ENCODE measurements at regions not wholly inside any gene's neighbourhood (a gene's known extent, or its start where the extent isn't known, plus 50 kb on each side); places are given as distances from the start of the nearest gene placed in this dataset.
"Not testable (repeated sequence)": the region's sequence is repeated elsewhere in the genome, so short reads cannot be mapped to it uniquely, and the experiment has no call there.

- Histone ChIP-seq H3K9me3 (no peaks in the 10 kb centered on the region), H3K4me3 (ENCODE audit: low read depth, low read length) (no peak overlapping the region), H3K36me3 (no peaks in the 10 kb centered on the region), H3K27me3 (no peaks in the 10 kb centered on the region), H3K4me1 (no peaks in the 10 kb centered on the region)
- DNase-seq, result no peak
- no peak for TF ChIP-seq CTCF (IDR thresholded peaks at IDR 0.05; ENCODE audit: low read depth, low read length)
These were observed 162.3 kb downstream of the CPEB2 start for GRCh38 chr4:15164571-15164970.

- H3K4me3 ChIP-seq (ENCODE audit: low read depth, low read length), result no peak overlapping the region
- no peak for DNase-seq
- H3K36me3 ChIP-seq, result no peaks in the 10 kb centered on the region
- no peaks in the 10 kb centered on the region for H3K27me3 ChIP-seq
- no peaks in the 10 kb centered on the region for H3K4me1 ChIP-seq
- no peaks in the 10 kb centered on the region; the same call in 1 of the 2 replicates for H3K9me3 ChIP-seq
- no peak for TF ChIP-seq CTCF (IDR thresholded peaks at IDR 0.05; ENCODE audit: low read depth, low read length)
These were observed 165.5 kb downstream of the CPEB2 start for GRCh38 chr4:15167743-15168142.

- H3K4me1 ChIP-seq, result no peaks in the 10 kb centered on the region
- no peak for DNase-seq
- TF ChIP-seq CTCF (IDR thresholded peaks at IDR 0.05; ENCODE audit: low read depth, low read length), result no peak
- no peak overlapping the region for H3K4me3 ChIP-seq (ENCODE audit: low read depth, low read length)
- H3K9me3 ChIP-seq, result no peaks in the 10 kb centered on the region; the same call in 1 of the 2 replicates
- no peaks in the 10 kb centered on the region for H3K36me3 ChIP-seq
- H3K27me3 ChIP-seq, result no peaks in the 10 kb centered on the region
These were observed 166.5 kb downstream of the CPEB2 start for GRCh38 chr4:15168759-15169158.

- Histone ChIP-seq H3K4me1 (no peaks in the 10 kb centered on the region), H3K27me3 (no peaks in the 10 kb centered on the region), H3K36me3 (no peaks in the 10 kb centered on the region), H3K4me3 (ENCODE audit: low read depth, low read length) (no peak overlapping the region), H3K9me3 (no peaks in the 10 kb centered on the region; the same call in 1 of the 2 replicates)
- DNase-seq, result no peak
- no peak for TF ChIP-seq CTCF (IDR thresholded peaks at IDR 0.05; ENCODE audit: low read depth, low read length)
These were observed 169.4 kb downstream of the CPEB2 start for GRCh38 chr4:15171725-15172124.

GRCh38 chr4:15173251-15173650 lies 171.0 kb downstream of the CPEB2 start:
- Histone ChIP-seq H3K27me3 (no peaks in the 10 kb centered on the region), H3K4me1 (no peaks in the 10 kb centered on the region), H3K36me3 (no peaks in the 10 kb centered on the region), H3K4me3 (ENCODE audit: low read depth, low read length) (no peak overlapping the region), H3K9me3 (no peaks in the 10 kb centered on the region; the same call in 1 of the 2 replicates)
- no peak for DNase-seq
- TF ChIP-seq CTCF (IDR thresholded peaks at IDR 0.05; ENCODE audit: low read depth, low read length), result no peak

- H3K36me3 ChIP-seq; H3K4me3 ChIP-seq (ENCODE audit: low read depth, low read length); H3K4me1 ChIP-seq; H3K9me3 ChIP-seq; DNase-seq; H3K27me3 ChIP-seq: not testable (repeated sequence)
These were observed 171.9 kb downstream of the CPEB2 start for GRCh38 chr4:15174168-15174567.

- H3K4me3 ChIP-seq (ENCODE audit: low read depth, low read length); H3K4me1 ChIP-seq; H3K36me3 ChIP-seq; DNase-seq; H3K9me3 ChIP-seq; H3K27me3 ChIP-seq: not testable (repeated sequence)
These were observed 177.6 kb downstream of the CPEB2 start for GRCh38 chr4:15179842-15180241.
